ENCODE measurements at regions not wholly inside any gene's neighbourhood (a gene's known extent, or its start where the extent isn't known, plus 50 kb on each side); places are given as distances from the start of the nearest gene placed in this dataset.

DNA sequence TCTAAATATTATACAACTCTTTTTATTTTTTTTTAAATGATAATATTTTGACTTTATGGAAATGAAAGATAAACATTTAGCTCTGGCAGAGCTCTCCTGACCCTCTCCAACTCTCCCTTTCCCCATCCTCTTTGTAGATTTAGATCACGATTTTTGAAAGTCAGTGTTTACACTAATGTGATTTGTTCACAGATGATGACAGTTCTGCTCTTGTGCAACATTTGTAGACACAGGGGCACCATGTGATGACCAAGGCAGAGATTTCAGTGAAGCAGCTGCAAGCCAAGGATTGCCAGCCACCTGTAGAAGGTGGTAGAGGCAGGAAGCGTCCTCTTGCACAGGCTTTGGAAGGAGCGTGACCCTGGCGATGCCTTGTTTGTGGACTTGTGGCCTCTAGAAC is 483.2 kb downstream of the QKI start:
- no peak overlapping the region for H3K4me2 ChIP-seq
- TF ChIP-seq, protein P1, sequence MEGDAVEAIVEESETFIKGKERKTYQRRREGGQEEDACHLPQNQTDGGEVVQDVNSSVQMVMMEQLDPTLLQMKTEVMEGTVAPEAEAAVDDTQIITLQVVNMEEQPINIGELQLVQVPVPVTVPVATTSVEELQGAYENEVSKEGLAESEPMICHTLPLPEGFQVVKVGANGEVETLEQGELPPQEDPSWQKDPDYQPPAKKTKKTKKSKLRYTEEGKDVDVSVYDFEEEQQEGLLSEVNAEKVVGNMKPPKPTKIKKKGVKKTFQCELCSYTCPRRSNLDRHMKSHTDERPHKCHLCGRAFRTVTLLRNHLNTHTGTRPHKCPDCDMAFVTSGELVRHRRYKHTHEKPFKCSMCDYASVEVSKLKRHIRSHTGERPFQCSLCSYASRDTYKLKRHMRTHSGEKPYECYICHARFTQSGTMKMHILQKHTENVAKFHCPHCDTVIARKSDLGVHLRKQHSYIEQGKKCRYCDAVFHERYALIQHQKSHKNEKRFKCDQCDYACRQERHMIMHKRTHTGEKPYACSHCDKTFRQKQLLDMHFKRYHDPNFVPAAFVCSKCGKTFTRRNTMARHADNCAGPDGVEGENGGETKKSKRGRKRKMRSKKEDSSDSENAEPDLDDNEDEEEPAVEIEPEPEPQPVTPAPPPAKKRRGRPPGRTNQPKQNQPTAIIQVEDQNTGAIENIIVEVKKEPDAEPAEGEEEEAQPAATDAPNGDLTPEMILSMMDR (conservative IDR thresholded peaks at IDR 0.05; ENCODE audit: low read depth, low read length): no peak
- H2AFZ ChIP-seq (ENCODE audit: low read depth): no peak overlapping the region
- no peaks in the 10 kb centered on the region for H3K27me3 ChIP-seq (ENCODE audit: insufficient read depth, low read depth)
- no peak overlapping the region for H3K27ac ChIP-seq
- H3K9ac ChIP-seq: no peak overlapping the region
- H3K4me1 ChIP-seq (ENCODE audit: low read depth, poor library complexity, severe bottlenecking): no peaks in the 10 kb centered on the region
- H3K36me3 ChIP-seq (ENCODE audit: insufficient read depth): no peaks in the 10 kb centered on the region
- H4K20me1 ChIP-seq (ENCODE audit: insufficient read depth): no peaks in the 10 kb centered on the region
- H3K79me2 ChIP-seq (ENCODE audit: insufficient read depth, low read depth): no peaks in the 10 kb centered on the region
- H3K4me3 ChIP-seq (IDR thresholded peaks at IDR 0.05; ENCODE audit: insufficient read depth, low read depth, low read length): no peak overlapping the region

DNA sequence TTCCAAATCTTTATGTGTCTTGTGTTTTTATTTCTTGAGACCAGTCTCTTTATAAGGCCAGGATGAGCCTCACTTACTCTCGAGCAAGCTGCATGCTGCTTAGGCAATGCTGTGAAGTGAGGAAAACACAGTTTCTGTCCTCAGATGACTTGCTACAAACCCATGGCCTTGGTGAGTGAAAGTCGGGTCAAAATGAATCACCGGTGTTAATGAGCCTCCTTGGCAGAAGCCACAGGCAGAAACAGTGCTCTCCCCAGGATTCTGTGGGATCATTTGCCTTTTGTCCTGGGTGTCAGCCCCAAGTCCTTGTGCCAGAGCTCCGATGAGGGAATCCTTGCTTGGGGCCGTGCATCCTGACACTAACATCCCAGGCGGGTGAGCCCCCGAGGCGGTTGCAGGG is 482.5 kb downstream of the QKI start:
- no peaks in the 10 kb centered on the region for H4K20me1 ChIP-seq (ENCODE audit: insufficient read depth)
- H3K79me2 ChIP-seq (ENCODE audit: insufficient read depth, low read depth): no peaks in the 10 kb centered on the region
- no peak overlapping the region for H3K4me3 ChIP-seq (IDR thresholded peaks at IDR 0.05; ENCODE audit: insufficient read depth, low read depth, low read length)
- H3K9ac ChIP-seq: no peak overlapping the region
- TF ChIP-seq, protein P1 (conservative IDR thresholded peaks at IDR 0.05; ENCODE audit: low read depth, low read length): no peak
- no peak overlapping the region for H3K4me2 ChIP-seq
- no peaks in the 10 kb centered on the region for H3K36me3 ChIP-seq (ENCODE audit: insufficient read depth)
- no peak overlapping the region for H2AFZ ChIP-seq (ENCODE audit: low read depth)
- H3K4me1 ChIP-seq (ENCODE audit: low read depth, poor library complexity, severe bottlenecking): no peaks in the 10 kb centered on the region
- H3K27me3 ChIP-seq (ENCODE audit: insufficient read depth, low read depth): no peaks in the 10 kb centered on the region
- H3K27ac ChIP-seq: no peak overlapping the region

DNA sequence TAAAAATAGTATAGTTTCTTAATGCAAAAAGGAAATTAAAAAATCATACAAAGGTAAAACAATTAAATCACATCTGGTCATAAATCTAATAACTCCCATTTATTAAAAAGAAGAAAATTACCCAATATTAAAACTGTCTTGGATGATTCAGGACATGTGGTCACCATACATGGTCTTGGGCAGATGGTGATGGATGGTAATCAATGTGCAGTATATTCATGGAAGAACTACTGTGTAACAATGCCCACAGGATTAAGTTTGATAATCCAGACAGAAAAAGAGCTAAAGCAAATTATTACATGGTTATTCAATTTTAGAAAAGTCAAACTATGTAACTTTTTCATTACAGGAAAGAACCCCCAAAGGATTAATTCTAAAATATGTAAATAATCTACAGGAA is 480.6 kb downstream of the QKI start:
- Histone ChIP-seq H3K4me3 (IDR thresholded peaks at IDR 0.05; ENCODE audit: insufficient read depth, low read depth, low read length) (no peak overlapping the region), H3K27me3 (ENCODE audit: insufficient read depth, low read depth) (no peaks in the 10 kb centered on the region), H3K79me2 (ENCODE audit: insufficient read depth, low read depth) (no peaks in the 10 kb centered on the region), H3K4me2 (no peak overlapping the region), H3K9ac (no peak overlapping the region), H3K36me3 (ENCODE audit: insufficient read depth) (no peaks in the 10 kb centered on the region), H3K27ac (no peak overlapping the region), H2AFZ (ENCODE audit: low read depth) (no peak overlapping the region), H3K4me1 (ENCODE audit: low read depth, poor library complexity, severe bottlenecking) (no peaks in the 10 kb centered on the region), H4K20me1 (ENCODE audit: insufficient read depth) (no peaks in the 10 kb centered on the region)
- TF ChIP-seq, protein P1 (conservative IDR thresholded peaks at IDR 0.05; ENCODE audit: low read depth, low read length): no peak

- Histone ChIP-seq H4K20me1 (ENCODE audit: insufficient read depth) (no peaks in the 10 kb centered on the region), H3K9ac (no peak overlapping the region), H3K27me3 (ENCODE audit: insufficient read depth, low read depth) (no peaks in the 10 kb centered on the region), H3K79me2 (ENCODE audit: insufficient read depth, low read depth) (no peaks in the 10 kb centered on the region), H3K27ac (no peak overlapping the region), H3K4me3 (IDR thresholded peaks at IDR 0.05; ENCODE audit: insufficient read depth, low read depth, low read length) (no peak overlapping the region), H3K4me1 (ENCODE audit: low read depth, poor library complexity, severe bottlenecking) (no peaks in the 10 kb centered on the region), H2AFZ (ENCODE audit: low read depth) (no peak overlapping the region), H3K4me2 (no peak overlapping the region), H3K36me3 (ENCODE audit: insufficient read depth) (no peaks in the 10 kb centered on the region)
- TF ChIP-seq, protein P1 (conservative IDR thresholded peaks at IDR 0.05; ENCODE audit: low read depth, low read length): no peak
These were observed 479.2 kb downstream of the QKI start for GRCh38 chr6:163893609-163894189.
